ENCODE measurements at regions not wholly inside any gene's neighbourhood (a gene's known extent, or its start where the extent isn't known, plus 50 kb on each side); places are given as distances from the start of the nearest gene placed in this dataset.
"Not testable (repeated sequence)": the region's sequence is repeated elsewhere in the genome, so short reads cannot be mapped to it uniquely, and the experiment has no call there.

GRCh38 chr11:69877235-69877634, 58.0 kb upstream of the FGF3 start (continued):
- no peak for TF ChIP-seq KDM6A (CRISPR knock-in tag; IDR thresholded peaks at IDR 0.05; ENCODE audit: low read depth)

GRCh38 chr11:69877704-69878103, 58.5 kb upstream of the FGF3 start:
- ATAC-seq; DNase-seq (ENCODE audit: low spot score); intact Hi-C loops (cut with micrococcal nuclease; ENCODE audit: unreplicated experiment): not testable (repeated sequence)

GRCh38 chr11:69878144-69878883, 59.1 kb upstream of the FGF3 start:
- Histone ChIP-seq H4K20me1 (ENCODE audit: insufficient read depth, low read length) (no peaks in the 10 kb centered on the region), H3K79me2 (ENCODE audit: insufficient read depth, low read length) (no peaks in the 10 kb centered on the region), H3K4me2 (ENCODE audit: low read depth, low read length) (no peak overlapping the region), H2AFZ (ENCODE audit: low read length) (no peak overlapping the region), H3K9me3 (ENCODE audit: low read length) (no peaks in the 10 kb centered on the region), H3K36me3 (replicated peaks in 1 of 2; ENCODE audit: control insufficient read depth in 1 of 2, insufficient read depth in 2 of 2, low read length in 2 of 2) (no peaks in the 10 kb centered on the region), H3K27ac (ENCODE audit: extremely low read length, insufficient read depth, low read length) (no peak overlapping the region), H3K4me3 (replicated peaks in 1 of 3; ENCODE audit: insufficient read depth in 1 of 3, low read depth in 2 of 3, low read length in 3 of 3) (no peak overlapping the region), H3K4me1 (ENCODE audit: insufficient read depth, low read length) (no peaks in the 10 kb centered on the region), H3K9ac (ENCODE audit: insufficient read depth, low read depth, low read length) (no peak overlapping the region), H3K27me3 (ENCODE audit: control insufficient read depth in 1 of 2, insufficient read depth in 2 of 2, low read length in 2 of 2) (peaks cover 16 to 50% of the 10 kb centered on the region in 2 experiments; a peak in 4 of 5 replicates)
- CTCF ChIA-PET (ENCODE audit: low intra/inter-chr PET ratio, low total read pairs): no interaction called here
- ATAC-seq (no peak), DNase-seq (ENCODE audit: low spot score) (no peak), FAIRE-seq (no peak)
- no peak for TF ChIP-seq NR3C1 (CRISPR knock-in tag; IDR thresholded peaks at IDR 0.05)
- BruUV-seq (replicated peaks): no TSS peak
- in situ Hi-C loops (cut with HindIII; ENCODE audit: extremely low pct_ligation_motif_present, low pct_unique_long_range_greater_than_20kb) (no loop called here), intact Hi-C loops (cut with micrococcal nuclease; ENCODE audit: unreplicated experiment) (no loop called here)
- POLR2A ChIA-PET: no interaction called here
- 6% methylated on average over 5 of the region's 12 CpGs for WGBS (ENCODE audit: low lambda C conversion rate)

More at GRCh38 chr11:69877704-69878103, 58.5 kb upstream of the FGF3 start:
- POLR2A ChIA-PET; H3K27ac ChIP-seq (ENCODE audit: extremely low read length, insufficient read depth, low read length); H4K20me1 ChIP-seq (ENCODE audit: insufficient read depth, low read length); FAIRE-seq; H3K36me3 ChIP-seq (replicated peaks in 1 of 2; ENCODE audit: control insufficient read depth in 1 of 2, insufficient read depth in 2 of 2, low read length in 2 of 2); H3K4me3 ChIP-seq (replicated peaks in 1 of 3; ENCODE audit: insufficient read depth in 1 of 3, low read depth in 2 of 3, low read length in 3 of 3); in situ Hi-C loops (cut with HindIII; ENCODE audit: extremely low pct_ligation_motif_present, low pct_unique_long_range_greater_than_20kb); H2AFZ ChIP-seq (ENCODE audit: low read length); H3K9ac ChIP-seq (ENCODE audit: insufficient read depth, low read depth, low read length); H3K79me2 ChIP-seq (ENCODE audit: insufficient read depth, low read length); H3K9me3 ChIP-seq (ENCODE audit: low read length); CTCF ChIA-PET (ENCODE audit: low intra/inter-chr PET ratio, low total read pairs); H3K4me2 ChIP-seq (ENCODE audit: low read depth, low read length); H3K4me1 ChIP-seq (ENCODE audit: insufficient read depth, low read length); BruUV-seq (replicated peaks): not testable (repeated sequence)
- H3K27me3 ChIP-seq (ENCODE audit: control insufficient read depth in 1 of 2, insufficient read depth in 2 of 2, low read length in 2 of 2): peaks cover 16 to 43% of the 10 kb centered on the region in 2 experiments; a peak in 4 of 5 replicates
- 42% methylated on average over 7 of the region's 7 CpGs for WGBS (ENCODE audit: low lambda C conversion rate)

Data from HepG2 (cell line).